Tibial nerve (tissue), 3 donors: ENCODE measurements at regions not wholly inside any gene's neighbourhood (a gene's known extent, or its start where the extent isn't known, plus 50 kb on each side); places are given as distances from the start of the nearest gene placed in this dataset.

ENCODE experiments used
- CTCF ChIP-seq, 5 experiments: fragments of 200-600 bp in 3 of 5; fragments of 450-650 bp in 2 of 5; sonication (generic) in 3 of 5; IDR thresholded peaks; one replicate each; pipeline ENCODE4 v1.5.1; 2016 to 2019; ENCODE audit warnings: antibody characterized with exemption in 5 of 5, mild to moderate bottlenecking in 3 of 5, moderate library complexity in 2 of 5
- POLR2A ChIP-seq, 2 donors: fragments of 450-650 bp; IDR thresholded peaks; one replicate each; pipeline ENCODE4 v1.6.1; 2017; ENCODE audit warnings: antibody characterized with exemption in 2 of 2, mild to moderate bottlenecking in 2 of 2, moderate library complexity in 2 of 2

- TF ChIP-seq CTCF (IDR thresholded peaks at IDR 0.05), result no peak
- TF ChIP-seq POLR2A (IDR thresholded peaks at IDR 0.05), result no peak
These were observed 559.8 kb upstream of the SLC35B3 start for GRCh38 chr6:8995156-8995555.
